A673 (cell line): ENCODE measurements at regions not wholly inside any gene's neighbourhood (a gene's known extent, or its start where the extent isn't known, plus 50 kb on each side); places are given as distances from the start of the nearest gene placed in this dataset.

Experiments used
- EZH2 ChIP-seq: fragments of 200-600 bp; sonication (generic); IDR thresholded peaks from 2 replicates; pipeline ENCODE4 v1.6.1; 2017; ENCODE audit warnings: borderline replicate concordance, low read depth, mild to moderate bottlenecking, mixed read lengths, antibody characterized with exemption, low read length; ENCODE audit not compliant: poor library complexity, severe bottlenecking
- TF ChIP-seq, protein P1 (sequence below): fragments of 300-800, 200-600 bp; sonication (generic); conservative IDR thresholded peaks from 2 replicates; pipeline ENCODE4 v1.5.1; 2017; ENCODE audit warnings: low read depth, mild to moderate bottlenecking, antibody characterized with exemption, low read length, moderate library complexity, mixed read lengths

DNA sequence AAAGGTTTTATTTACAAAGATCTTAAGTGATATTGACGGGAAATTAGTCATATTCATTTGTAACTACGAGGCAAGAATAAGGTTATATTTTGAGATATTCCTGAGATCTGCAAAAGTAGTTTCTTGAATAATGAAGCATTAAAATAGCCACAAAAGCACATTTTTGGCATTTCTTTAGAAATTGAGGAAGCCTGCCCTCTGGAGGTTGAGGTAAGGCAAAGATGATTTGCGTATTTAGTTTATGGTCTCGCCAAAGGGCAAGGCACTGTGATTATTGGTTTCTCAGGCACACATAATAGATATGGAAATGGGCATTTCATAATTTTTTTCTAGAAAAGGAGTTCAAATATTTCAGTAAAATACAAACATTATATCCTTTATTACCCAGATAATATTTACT, 143.7 kb upstream of the RPRM start:
- TF ChIP-seq, protein P1, sequence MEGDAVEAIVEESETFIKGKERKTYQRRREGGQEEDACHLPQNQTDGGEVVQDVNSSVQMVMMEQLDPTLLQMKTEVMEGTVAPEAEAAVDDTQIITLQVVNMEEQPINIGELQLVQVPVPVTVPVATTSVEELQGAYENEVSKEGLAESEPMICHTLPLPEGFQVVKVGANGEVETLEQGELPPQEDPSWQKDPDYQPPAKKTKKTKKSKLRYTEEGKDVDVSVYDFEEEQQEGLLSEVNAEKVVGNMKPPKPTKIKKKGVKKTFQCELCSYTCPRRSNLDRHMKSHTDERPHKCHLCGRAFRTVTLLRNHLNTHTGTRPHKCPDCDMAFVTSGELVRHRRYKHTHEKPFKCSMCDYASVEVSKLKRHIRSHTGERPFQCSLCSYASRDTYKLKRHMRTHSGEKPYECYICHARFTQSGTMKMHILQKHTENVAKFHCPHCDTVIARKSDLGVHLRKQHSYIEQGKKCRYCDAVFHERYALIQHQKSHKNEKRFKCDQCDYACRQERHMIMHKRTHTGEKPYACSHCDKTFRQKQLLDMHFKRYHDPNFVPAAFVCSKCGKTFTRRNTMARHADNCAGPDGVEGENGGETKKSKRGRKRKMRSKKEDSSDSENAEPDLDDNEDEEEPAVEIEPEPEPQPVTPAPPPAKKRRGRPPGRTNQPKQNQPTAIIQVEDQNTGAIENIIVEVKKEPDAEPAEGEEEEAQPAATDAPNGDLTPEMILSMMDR = peak; percentile 39; the same call in 1 of the 2 replicates
- TF ChIP-seq EZH2 = no peak
